Body of pancreas (tissue), 4 donors: ENCODE measurements at regions not wholly inside any gene's neighbourhood (a gene's known extent, or its start where the extent isn't known, plus 50 kb on each side); places are given as distances from the start of the nearest gene placed in this dataset.

Experiments used
- POLR2A ChIP-seq, 3 donors: fragments of 450-650 bp; IDR thresholded peaks; one replicate each; pipeline ENCODE4 v1.6.1; 2016; ENCODE audit warnings: antibody characterized with exemption in 3 of 3, mild to moderate bottlenecking in 2 of 3
- TF ChIP-seq, protein P1 (sequence below), 7 experiments: fragments of 450-650 bp in 4 of 7; fragments of 200-600 bp in 3 of 7; sonication (generic) in 3 of 7; IDR thresholded peaks; one replicate each; pipeline ENCODE4 v1.5.1; 2016 to 2019; ENCODE audit warnings: antibody characterized with exemption in 7 of 7

DNA sequence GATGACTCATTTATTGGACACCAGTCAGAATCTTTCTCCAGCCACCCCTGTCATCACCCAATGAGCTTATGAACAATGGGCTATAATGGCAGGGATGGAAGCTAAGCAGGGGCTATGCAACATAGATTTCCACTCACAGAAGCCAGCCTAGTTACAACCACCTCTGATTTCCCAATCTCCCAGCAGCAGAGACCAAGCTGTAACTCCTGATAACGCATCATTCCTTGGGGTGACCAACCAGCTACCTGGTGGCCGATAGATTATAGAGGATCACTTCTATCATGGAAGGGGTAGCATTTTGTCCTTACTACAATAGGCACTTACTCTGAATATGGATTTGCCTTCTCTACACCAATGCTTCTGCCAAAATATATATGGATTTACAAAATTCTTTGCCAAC, 302.3 kb upstream of the ATXN7L3B start:
- TF ChIP-seq, protein P1, sequence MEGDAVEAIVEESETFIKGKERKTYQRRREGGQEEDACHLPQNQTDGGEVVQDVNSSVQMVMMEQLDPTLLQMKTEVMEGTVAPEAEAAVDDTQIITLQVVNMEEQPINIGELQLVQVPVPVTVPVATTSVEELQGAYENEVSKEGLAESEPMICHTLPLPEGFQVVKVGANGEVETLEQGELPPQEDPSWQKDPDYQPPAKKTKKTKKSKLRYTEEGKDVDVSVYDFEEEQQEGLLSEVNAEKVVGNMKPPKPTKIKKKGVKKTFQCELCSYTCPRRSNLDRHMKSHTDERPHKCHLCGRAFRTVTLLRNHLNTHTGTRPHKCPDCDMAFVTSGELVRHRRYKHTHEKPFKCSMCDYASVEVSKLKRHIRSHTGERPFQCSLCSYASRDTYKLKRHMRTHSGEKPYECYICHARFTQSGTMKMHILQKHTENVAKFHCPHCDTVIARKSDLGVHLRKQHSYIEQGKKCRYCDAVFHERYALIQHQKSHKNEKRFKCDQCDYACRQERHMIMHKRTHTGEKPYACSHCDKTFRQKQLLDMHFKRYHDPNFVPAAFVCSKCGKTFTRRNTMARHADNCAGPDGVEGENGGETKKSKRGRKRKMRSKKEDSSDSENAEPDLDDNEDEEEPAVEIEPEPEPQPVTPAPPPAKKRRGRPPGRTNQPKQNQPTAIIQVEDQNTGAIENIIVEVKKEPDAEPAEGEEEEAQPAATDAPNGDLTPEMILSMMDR (IDR thresholded peaks at IDR 0.05) = no peak
- TF ChIP-seq POLR2A (IDR thresholded peaks at IDR 0.05) = no peak
